ENCODE measurements at regions not wholly inside any gene's neighbourhood (a gene's known extent, or its start where the extent isn't known, plus 50 kb on each side); places are given as distances from the start of the nearest gene placed in this dataset.
A peak's percentile ranks its signal among the peaks of the same experiment; 100 is the strongest.
"Not testable (repeated sequence)": the region's sequence is repeated elsewhere in the genome, so short reads cannot be mapped to it uniquely, and the experiment has no call there.

DNA sequence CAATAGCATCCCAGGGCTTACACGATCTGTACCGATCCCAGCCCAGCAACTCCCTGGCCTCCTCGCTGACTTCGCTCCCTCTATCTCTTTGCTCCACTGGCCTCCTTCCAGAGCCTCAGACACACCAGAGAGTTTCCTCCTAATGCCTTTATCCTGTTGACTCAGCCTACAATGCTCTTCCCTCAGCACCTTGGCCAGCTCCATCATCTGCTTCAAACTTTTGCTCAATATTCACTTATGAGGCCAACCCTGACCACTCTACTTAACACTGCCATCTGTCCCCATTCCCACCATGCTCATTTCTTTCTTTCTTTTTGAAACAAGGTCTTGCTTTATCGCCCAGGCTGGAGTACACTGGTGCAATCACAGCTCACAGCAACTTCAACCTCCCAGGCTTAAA is 180.9 kb downstream of the CEP170 start:
- DNase-seq (ENCODE audit: low read depth in 2 of 2): not testable (repeated sequence)

DNA sequence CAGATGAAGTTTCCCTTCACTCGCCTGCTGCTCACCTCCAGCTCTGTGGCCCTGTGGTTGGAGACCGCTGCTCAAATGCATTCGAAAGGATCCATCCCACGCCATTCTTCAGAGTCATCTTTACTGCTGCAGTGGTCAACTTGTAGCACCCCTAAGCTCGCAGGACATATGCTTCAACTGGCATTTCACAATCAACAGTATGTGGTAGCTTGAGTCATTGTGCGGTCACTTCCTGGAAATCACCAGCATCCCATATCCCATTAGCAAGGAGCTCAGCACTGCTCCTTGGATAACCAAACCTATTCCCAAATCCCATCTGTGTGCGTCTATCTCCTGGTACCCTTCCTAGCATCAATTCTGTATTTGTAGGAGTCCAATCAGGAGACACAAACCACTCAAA is 188.0 kb downstream of the CEP170 start:
- DNase-seq (ENCODE audit: low read depth in 2 of 2): not testable (repeated sequence)

DNA sequence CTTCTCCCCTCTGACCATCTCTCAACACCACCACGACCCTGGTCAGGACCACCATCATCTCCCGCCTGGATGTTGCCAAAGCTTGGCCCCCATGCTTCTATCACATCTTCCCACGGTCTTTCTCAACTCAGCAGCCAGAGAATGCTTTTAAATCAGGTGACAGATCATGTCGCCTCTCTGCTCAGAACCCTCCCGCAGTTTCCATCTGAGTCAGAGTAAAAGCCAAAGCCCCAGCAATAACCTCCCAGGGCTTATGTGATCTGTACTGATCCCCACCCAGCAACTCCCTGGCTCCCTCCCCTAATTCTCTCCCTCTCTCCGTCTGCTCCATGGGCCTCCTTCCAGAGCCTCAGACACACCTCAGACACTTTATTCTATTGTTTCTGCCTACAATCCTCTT is 193.1 kb downstream of the CEP170 start:
- not testable (repeated sequence) for DNase-seq (ENCODE audit: low read depth in 2 of 2)

DNA sequence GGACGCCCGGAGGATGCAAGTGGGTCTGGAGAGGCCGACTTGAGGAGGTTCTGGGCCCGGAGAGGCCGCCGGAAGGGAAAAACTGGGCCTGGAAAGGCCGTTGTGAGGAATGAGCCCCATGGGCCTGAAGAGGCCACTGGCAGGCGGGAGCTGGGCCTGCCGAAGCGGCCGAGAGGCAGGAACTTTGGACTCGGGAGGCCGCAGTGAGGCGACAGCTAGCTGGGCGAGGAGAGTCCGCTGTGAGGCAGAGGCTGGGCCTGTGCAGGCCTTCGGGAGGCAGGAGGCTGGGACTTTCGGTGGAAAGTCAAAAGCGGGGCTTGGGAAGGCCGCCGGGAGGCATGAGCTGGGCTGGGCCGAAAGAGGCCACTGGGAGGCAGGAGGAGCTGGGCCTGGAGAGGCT is 199.6 kb downstream of the CEP170 start:
- DNase-seq (ENCODE audit: low read depth in 2 of 2): not testable (repeated sequence)

DNA sequence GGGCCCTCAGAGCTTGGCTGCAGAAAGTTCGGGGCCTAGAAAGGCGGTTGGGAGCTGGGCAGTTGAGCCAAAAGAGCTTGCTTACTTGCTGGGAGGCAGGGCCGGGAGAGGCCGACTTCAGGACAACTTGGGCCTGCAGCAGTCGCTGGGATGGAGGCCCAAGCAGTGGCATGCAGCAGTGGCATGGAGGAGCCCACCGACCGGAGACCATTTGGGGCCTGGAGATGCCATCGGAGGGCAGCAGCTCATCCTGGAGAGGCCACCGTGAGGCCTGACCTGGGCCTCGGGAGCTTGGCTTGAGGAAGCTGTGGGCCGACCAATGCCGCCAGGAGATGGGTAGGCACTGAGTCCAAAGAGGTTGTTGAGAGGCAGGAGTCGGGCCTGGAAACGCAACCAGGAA is 200.0 kb downstream of the CEP170 start:
- DNase-seq (ENCODE audit: low read depth in 2 of 2): not testable (repeated sequence)

DNA sequence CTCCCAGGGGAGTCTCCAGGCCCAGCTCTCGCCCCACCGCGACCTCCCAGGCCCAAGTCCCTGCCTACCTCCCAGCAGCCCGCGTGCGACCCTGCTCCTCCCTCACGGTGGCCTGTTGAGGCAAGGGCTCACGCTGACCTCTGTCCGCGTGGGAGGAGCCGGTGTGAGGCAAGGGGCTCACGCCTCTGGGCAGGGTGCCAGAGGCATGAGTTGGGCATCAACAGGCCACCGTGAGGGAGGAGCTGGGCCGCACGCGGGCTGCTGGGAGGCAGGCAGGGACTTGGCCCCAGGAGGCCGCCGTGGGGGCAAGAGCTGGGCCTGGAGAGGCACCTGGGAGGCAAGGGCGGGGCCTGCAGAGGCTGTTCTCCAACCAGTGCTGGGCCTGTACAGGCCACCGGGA is 200.4 kb downstream of the CEP170 start:
- not testable (repeated sequence) for DNase-seq (ENCODE audit: low read depth in 2 of 2)

DNA sequence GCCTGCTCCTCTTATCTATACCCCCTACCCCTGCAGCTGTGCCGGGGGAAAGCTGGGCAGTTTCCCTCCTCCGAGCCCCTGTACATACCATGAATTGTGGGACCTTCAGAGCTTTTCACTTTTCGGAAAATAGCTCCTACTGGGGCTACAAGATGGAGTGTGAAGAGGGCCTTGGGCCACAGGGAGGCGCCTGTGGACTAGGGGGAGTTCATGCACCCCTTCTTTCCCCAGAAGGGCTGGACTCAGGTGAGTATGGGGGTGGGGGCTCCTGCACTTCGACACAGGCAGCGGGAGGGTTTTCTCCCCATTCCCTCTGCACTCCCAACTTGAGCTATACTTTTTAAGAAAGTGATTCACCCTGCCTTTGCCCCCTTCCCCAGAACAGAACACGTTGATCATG is 202.0 kb downstream of the CEP170 start:
- not testable (repeated sequence) for DNase-seq (ENCODE audit: low read depth in 2 of 2)

DNA sequence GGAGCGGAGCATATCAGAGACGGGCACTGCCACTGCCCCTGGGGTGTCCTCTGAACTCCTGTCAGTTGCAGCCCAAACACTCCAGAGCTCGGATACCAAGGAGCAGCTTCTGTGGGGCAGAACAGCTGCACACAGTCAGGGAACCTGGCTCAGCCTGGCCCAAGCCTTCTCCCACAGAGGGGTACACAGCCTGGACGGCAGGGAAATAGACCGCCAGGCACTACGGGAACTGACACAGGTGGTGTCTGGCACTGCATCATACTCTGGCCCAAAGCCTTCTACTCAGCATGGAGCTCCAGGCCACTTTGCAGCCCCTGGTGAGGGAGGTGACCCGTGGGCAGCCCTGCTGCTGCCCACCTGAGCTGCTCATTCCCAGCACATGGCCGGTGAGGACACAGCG is 204.5 kb downstream of the CEP170 start:
- DNase-seq (ENCODE audit: low read depth in 2 of 2): not testable (repeated sequence)

DNA sequence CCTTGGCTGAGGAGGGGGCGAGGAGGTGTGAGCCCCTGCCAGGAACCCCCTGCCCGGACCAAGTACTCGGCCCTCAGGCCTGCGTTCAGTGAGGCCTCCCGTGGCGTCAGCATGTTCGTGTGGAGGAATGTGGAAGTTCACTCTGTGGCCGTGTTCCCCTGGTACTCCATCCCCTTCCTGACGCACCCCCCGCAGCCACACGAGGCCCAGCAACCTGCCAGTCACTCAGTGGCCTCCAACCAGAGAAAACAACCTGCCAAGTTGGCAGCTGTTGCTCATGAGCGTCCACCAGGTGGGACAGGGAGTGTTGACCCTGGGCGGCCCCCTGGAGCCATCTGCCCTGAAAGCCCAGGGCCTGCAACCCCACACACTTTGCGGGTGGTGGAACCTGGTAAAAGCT is 205.4 kb downstream of the CEP170 start:
- DNase-seq (ENCODE audit: low read depth in 2 of 2): not testable (repeated sequence)

DNA sequence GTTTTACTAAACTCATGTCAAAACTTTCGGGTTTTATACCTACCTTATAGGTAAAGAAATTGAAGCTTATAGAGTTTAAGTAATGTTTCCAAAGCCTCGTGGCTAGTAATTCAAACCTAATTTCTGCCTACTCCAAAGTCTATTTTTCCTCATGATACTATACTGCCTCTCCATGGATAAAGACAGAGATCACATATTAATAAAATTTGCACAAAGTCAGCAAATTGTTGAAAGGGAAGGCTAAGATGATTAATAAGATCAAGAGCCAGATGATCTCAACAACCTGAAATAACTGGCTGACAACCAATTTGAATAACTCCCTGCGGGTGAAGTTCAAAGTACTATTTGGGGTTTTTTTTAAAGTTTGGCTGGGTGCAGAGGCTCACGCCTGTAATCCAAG is 233.7 kb downstream of the CEP170 start:
- not testable (repeated sequence) for DNase-seq (ENCODE audit: low read depth in 2 of 2)

DNA sequence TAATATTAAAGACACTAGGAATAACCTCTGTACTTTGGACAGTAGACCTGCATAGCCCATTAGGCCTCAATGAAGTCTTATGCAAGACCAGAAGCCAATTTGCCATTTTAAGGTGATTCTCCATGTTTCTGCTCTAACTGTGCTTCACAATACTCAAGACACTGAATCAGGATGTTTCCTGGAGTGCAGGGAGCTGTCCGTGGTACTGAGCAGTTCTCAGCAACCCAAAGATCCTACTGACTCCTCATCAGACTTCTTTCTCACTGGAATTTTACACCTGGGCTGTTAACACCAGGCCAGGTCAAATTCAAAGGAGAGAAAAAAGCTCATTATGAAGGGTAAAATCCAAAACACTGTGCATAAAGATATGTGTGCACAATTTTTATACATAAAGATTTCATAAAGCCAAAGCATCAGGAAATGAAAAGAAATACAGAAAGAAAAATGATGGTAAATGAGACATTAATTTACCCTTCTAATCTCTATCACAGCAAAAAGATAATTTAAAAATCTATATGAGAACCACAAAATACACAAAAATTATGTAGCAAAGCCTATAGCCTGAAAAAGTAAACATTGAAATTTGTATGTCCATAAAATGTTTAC is 235.9 kb downstream of the CEP170 start:
- DNase-seq (ENCODE audit: low read depth in 2 of 2): peak; percentile 1 to 5

DNA sequence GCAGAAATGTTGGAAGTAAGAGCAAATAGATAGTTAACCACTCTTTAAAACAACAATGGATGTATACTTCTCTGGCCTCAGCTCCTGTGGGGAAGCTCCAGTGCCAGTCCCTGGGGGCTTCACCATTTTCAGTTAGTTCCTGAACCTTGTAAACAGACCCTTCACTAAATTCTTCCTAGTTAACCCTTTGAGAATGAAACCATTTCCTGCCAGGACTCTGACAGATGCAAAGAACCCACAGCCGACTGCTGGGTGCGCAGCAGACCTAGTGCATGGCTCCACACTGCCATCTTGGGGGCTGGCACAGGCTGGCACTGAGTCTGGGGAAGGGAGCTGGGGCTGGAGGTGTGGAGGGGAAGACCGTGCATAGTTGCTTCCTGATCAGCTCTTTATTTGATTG is 244.4 kb downstream of the CEP170 start:
- DNase-seq (ENCODE audit: low read depth in 2 of 2): not testable (repeated sequence)

DNA sequence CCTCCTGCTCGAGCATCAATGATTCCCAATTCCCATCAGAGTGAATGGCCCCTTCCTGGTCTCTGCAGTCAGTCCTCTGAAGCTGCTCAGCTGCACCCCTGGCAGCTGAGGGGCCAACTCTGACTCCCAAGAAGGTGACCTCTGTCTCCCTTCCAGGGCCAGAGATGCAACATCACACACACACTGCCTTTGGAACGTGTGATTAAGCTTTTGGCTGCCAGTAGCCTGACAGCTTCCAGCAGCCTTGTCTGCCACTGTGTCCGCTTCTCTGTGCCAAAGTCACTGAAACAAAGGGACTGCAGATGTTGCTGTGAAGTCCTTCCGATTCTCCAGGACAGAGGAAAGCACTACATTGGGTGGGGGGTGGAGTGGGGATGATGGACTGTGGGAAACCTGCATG is 254.1 kb downstream of the CEP170 start:
- not testable (repeated sequence) for DNase-seq (ENCODE audit: low read depth in 2 of 2)

DNA sequence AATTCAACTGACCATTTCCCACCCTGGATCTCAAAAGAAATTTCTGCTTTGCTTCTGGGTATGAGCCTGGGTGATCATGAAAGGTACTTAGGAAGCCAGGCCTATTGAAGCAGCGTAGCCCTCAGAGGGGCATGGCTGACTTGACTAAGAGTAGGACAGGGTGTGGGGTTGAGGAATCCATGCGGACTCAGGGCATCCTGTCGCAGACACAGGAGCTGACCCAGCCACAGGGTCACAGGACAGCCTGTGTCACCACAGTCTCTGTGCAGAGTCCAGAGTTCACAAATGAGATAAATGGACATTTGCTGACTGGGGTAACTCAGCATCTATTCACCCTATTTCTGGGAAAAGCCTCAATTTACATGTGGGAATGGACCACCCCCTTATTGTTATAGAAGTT is 262.3 kb downstream of the CEP170 start:
- DNase-seq (ENCODE audit: low read depth in 2 of 2): not testable (repeated sequence)

DNA sequence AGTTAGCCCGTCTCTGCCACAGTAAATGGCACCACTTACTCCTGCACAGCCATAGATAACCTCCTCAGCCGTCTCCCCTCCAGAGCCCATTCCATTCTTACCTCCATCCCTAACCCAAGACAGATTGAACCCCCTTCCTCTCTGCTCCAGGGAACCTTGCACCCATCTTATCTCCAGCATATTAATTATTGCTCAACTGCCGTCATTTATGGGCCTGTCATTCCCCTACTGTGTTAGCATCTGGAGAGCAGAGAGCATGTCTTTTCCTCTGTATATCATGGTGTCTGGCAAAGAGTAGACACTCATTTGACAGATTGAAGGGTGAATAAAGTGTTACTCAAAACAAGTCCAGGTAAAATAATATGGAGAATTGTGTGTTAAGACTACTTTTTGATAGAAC is 270.0 kb downstream of the CEP170 start:
- not testable (repeated sequence) for DNase-seq (ENCODE audit: low read depth in 2 of 2)

DNA sequence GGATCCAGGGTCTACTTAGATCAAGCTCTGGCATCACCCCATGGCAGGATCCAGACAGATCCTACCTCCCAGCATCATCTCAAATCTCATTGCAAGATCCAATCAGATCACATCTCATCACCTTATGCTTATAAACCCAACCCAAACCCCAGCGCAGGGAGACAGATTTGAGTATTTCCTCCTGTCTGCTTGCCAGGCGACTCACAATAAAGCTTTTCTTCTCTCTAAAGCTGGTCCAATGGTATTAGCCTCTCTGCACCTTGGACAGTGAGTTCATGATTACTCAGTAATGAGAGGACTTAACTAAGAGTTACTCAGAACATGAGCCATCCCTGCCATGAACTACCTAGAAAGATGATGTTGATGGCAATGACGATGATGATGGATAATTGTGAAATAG is 281.7 kb downstream of the CEP170 start:
- not testable (repeated sequence) for DNase-seq (ENCODE audit: low read depth in 2 of 2)

DNA sequence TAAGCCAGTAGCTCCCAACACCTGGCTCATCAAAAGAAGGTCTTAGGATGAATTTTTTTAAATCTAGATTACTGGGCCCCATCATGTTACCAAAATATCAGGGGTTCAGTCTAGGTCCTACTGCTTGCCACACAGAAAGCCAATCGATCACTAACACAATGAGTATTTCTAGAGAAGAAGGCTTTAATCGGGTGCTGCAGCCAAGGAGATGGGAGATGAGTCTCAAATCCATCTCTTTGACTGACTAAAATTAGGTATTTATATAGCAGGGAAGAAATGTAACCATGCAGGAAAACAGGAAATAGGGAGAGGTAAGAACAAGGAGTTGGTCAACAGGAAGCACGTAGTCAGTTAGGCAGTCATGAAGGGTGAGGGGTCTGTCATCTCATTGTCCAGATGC is 288.2 kb downstream of the CEP170 start:
- no peak for DNase-seq (ENCODE audit: low read depth in 2 of 2)

DNA sequence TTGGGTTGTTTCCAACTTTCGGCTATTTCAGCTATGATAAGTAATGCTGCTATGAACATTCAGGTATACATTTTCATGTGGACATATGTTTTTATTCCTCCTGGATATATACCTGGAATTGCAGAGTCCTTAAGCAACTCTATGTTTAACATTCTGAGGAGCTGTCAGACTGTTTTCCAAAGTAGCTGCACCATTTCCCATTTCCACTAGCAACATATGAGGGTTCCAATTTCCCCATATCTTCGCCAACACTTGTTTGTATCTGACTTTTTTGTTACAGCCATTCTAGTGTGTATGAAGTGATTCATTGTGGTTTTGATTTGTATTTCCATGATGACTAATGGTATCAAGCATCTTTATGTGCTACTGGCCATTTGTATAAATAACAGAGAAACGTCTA is 295.7 kb downstream of the CEP170 start:
- not testable (repeated sequence) for DNase-seq (ENCODE audit: low read depth in 2 of 2)

DNA sequence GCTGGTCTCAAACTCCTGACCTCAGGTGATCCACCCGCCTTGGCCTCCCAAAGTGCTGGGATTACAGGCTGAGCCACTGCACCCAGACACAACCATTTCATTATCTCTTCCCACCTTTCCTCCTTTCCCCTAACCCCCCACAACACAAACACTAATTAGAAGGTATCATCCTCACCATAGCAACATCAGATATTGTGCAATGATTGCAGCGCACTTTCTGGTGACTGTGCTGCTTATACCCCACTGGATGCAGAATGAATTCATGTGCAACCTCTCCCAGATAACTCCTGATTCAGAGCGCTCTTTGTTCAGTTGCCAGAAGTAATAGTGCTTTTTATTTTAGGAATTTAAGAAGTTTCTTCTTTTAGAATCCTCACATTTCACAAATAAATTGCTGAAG is 300.1 kb downstream of the CEP170 start:
- DNase-seq (ENCODE audit: low read depth in 2 of 2): not testable (repeated sequence)

DNA sequence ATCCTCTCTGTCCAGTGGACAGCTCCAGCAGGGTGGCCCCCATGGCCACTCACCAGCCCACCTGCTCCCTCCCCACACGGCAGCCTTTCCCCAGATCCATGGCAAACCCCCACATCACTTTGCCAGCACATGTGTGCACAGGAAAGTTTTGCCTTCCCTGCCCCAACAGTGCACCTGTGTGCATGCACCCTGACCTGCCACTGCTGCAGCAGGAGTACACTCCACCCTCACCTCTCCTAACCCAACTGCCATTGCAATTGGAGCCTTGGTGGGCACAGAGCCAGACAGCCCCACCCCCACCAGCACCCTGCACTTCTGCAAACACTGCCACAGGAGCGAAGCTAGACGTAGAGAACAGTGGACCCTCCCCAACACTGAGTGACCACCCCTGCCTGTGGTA is 308.9 kb downstream of the CEP170 start:
- DNase-seq (ENCODE audit: low read depth in 2 of 2): no peak

DNA sequence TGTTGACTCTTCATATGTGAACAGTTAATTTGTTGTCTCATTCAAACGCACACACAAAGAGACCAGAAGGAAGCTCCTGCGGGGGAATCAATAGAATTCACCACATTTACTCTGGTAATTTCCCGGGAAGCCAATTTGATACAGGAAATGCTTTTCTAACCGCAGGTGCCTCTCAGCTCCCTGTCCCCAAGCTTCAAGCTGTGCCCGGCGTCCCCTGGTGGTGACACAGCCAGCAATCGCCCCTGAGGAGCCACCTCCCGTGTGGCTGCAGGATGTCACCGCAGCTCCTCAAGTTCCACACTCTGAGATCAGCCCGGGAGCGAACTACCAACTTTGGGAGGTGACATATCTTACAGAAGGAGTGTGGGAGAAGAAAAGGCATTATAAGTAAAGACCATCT is 318.4 kb downstream of the CEP170 start:
- DNase-seq (ENCODE audit: low read depth in 2 of 2): not testable (repeated sequence)

DNA sequence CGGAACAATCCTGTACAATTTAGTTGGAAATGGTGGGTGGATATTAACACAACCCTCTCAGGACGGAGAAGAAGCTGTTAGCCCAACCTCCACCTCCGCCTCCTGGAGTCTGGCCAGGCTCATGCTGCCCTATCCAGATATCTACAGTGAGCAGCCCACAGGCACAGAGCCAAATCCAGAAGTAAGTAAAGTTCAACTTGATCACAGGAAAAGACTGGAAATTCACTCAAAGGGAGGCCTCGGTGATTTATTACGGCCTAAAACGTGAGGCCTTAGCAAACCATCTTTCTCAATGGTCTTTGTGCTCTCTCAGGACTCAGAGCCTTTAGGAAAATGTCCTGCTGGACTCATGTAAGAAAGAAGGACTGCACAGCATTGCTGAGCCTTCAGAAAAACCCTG is 330.4 kb downstream of the CEP170 start:
- DNase-seq (ENCODE audit: low read depth in 2 of 2): not testable (repeated sequence)

DNA sequence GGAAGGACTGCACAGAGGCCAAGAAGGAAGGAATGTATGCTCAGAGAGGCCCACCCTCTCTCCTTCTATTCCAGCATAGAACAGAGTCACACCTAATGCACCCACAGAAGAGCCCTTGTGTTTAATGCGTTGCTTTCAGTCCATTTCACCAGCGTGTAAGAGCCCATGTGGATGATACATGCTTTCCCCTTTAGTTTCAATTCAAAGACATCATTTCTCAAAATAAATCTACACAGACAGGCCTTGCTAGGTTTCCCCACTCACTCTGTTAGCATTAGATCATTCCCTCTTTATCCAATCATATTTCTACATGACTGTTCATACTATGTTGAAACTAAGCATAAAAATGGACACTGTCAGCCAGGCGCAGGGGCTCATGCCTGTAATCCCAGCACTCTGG is 331.5 kb downstream of the CEP170 start:
- DNase-seq (ENCODE audit: low read depth in 2 of 2): not testable (repeated sequence)

DNA sequence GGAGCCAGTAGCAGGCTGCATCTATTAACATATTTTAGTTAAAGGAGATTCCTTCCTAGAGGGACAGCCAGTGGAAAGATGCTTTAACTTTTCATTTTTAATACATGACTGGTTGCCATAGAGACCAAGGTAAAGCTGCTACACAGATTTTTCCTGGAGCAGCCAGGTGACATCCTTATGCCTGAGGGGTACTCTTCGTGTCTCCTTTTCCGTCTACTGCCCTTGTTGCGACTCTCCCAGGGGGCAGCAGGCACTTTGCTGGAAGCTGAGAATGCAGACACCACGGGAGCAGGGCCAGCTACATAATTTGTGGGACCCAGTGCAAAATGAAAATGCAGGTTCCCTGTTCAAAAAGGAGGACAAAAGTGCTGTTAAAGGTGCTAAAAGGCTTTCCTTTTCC is 340.4 kb downstream of the CEP170 start:
- DNase-seq (ENCODE audit: low read depth in 2 of 2): not testable (repeated sequence)
